Right lobe of liver (tissue), 6 donors: ENCODE measurements at regions not wholly inside any gene's neighbourhood (a gene's known extent, or its start where the extent isn't known, plus 50 kb on each side); places are given as distances from the start of the nearest gene placed in this dataset.
A peak's percentile ranks its signal among the peaks of the same experiment; 100 is the strongest.

Source experiments
- ATAC-seq, 4 donors: fragments of 200-7000 bp; cut with Tn5 transposase; one replicate each; pipeline ENCODE4 v1.9.1; 2020; ENCODE audit warnings: mild to moderate bottlenecking in 4 of 4, moderate library complexity in 4 of 4
- DNase-seq, 3 donors: peaks; one replicate each; pipeline ENCODE4 v3.0.0-alpha.2; 2020
- H3K27ac ChIP-seq, 3 donors: fragments of 200-600 bp; one replicate each; pipeline ENCODE4 v1.8.0; 2022
- H3K27me3 ChIP-seq, 2 donors: fragments of 200-600 bp; one replicate each; pipeline ENCODE4 v1.8.0; 2022
- H3K36me3 ChIP-seq, 4 donors: fragments of 200-600 bp; sonication (generic) in 1 of 4; one replicate each; pipeline versions ENCODE4 v1.5.1 to v1.8.0; 2017 to 2022; ENCODE audit warnings: control low read depth in 1 of 4
- H3K4me1 ChIP-seq, 4 donors: fragments of 200-600 bp; sonication (generic) in 1 of 4; one replicate each; pipeline versions ENCODE4 v1.5.1 to v1.8.0; 2017 to 2022; ENCODE audit warnings: control low read depth in 1 of 4
- H3K4me3 ChIP-seq, 3 donors: fragments of 200-600 bp; one replicate each; pipeline ENCODE4 v1.8.0; 2022
- H3K9me3 ChIP-seq, 4 donors: fragments of 200-600 bp; sonication (generic) in 1 of 4; one replicate each; pipeline versions ENCODE4 v1.5.1 to v1.8.0; 2017 to 2022; ENCODE audit warnings: control low read depth in 1 of 4
- CTCF ChIP-seq, 4 donors: fragments of 200-600 bp in 3 of 4; fragments of 450-650 bp in 1 of 4; IDR thresholded peaks; one replicate each; pipeline versions ENCODE4 v1.5.1 to v1.8.0; 2016 to 2022; ENCODE audit warnings: antibody characterized with exemption in 4 of 4, mild to moderate bottlenecking in 2 of 4
- POLR2A ChIP-seq: fragments of 450-650 bp; IDR thresholded peaks from one replicate; pipeline ENCODE4 v1.6.1; 2017; ENCODE audit warnings: antibody characterized with exemption, mild to moderate bottlenecking
- WGBS: methylation state at CpG from one replicate; pipeline ENCODE4 v1.1.6; 2018; ENCODE audit warnings: low coverage, low lambda C conversion rate; ENCODE audit not compliant: insufficient coverage; ENCODE audit errors: missing lambda C conversion rate; 5-methylcytosine and 5-hydroxymethylcytosine counted together
- intact Hi-C, 2 donors: fragments of 100-400 bp; cut with DNase I; formaldehyde crosslinking; loops; one replicate each; pipeline versions ENCODE4 v1.11.2 to v1.14.1; 2022
- donor health status: DM: no; HTN: yes; CAD: no.
- donor health status: DM: no; HTN: no; CAD: no.
- donor health status: DM: no; HTN: no; CAD: no.
- donor health status: DM: no; HTN: yes; CAD: no.
- donor health status: DM: no; HTN: yes; CAD: no.

GRCh38 chr1:221845650-221846371 lies 103.9 kb upstream of the DUSP10 start:
- intact Hi-C loops = no loop called here
- no peak overlapping the region for H3K4me3 ChIP-seq
- H3K9me3 ChIP-seq = no peaks in the 10 kb centered on the region
- no peak overlapping the region for H3K27ac ChIP-seq
- no peaks in the 10 kb centered on the region for H3K27me3 ChIP-seq
- no peaks in the 10 kb centered on the region for H3K36me3 ChIP-seq
- WGBS = 27% methylated on average over 5 of the region's 9 CpGs
- peak in 3 of 4 donors; percentile 89 to 92 (median 92) for ATAC-seq
- no peak for TF ChIP-seq POLR2A
- TF ChIP-seq CTCF (IDR thresholded peaks at IDR 0.05) = no peak
- no peaks in the 10 kb centered on the region for H3K4me1 ChIP-seq
- peak; percentile 44 to 62 (median 51) for DNase-seq

GRCh38 chr1:221841983-221842335 lies 100.1 kb upstream of the DUSP10 start:
- H3K9me3 ChIP-seq = no peaks in the 10 kb centered on the region
- no peak overlapping the region for H3K4me3 ChIP-seq
- no peaks in the 10 kb centered on the region for H3K36me3 ChIP-seq
- TF ChIP-seq POLR2A (no peak), CTCF (IDR thresholded peaks at IDR 0.05) (no peak)
- DNase-seq (no peak), ATAC-seq (no peak)
- no peak overlapping the region for H3K27ac ChIP-seq
- no peaks in the 10 kb centered on the region for H3K27me3 ChIP-seq
- peaks cover 0 to 3% (median 0%) of the 10 kb centered on the region in 4 donors for H3K4me1 ChIP-seq
- intact Hi-C loops = no loop called here

GRCh38 chr1:221841251-221841982 lies 99.5 kb upstream of the DUSP10 start:
- Histone ChIP-seq H3K27me3 (no peaks in the 10 kb centered on the region), H3K27ac (no peak overlapping the region), H3K4me3 (no peak overlapping the region), H3K36me3 (no peaks in the 10 kb centered on the region), H3K9me3 (no peaks in the 10 kb centered on the region), H3K4me1 (peaks cover 0 to 3% (median 0%) of the 10 kb centered on the region in 4 donors)
- 42% methylated on average over 4 of the region's 4 CpGs for WGBS
- TF ChIP-seq POLR2A (no peak), CTCF (IDR thresholded peaks at IDR 0.05) (no peak)
- DNase-seq (no peak), ATAC-seq (no peak)
- intact Hi-C loops = no loop called here

GRCh38 chr1:221840511-221841243 lies 98.8 kb upstream of the DUSP10 start:
- no peak overlapping the region for H3K27ac ChIP-seq
- 78% methylated on average over 4 of the region's 5 CpGs for WGBS

More at GRCh38 chr1:221840511-221841243, 98.8 kb upstream of the DUSP10 start:
- DNase-seq (no peak), ATAC-seq (peak in 1 of 4 donors; percentile 20)
- Histone ChIP-seq H3K9me3 (no peaks in the 10 kb centered on the region), H3K27me3 (no peaks in the 10 kb centered on the region), H3K36me3 (no peaks in the 10 kb centered on the region), H3K4me1 (peaks cover 0 to 5% (median 2%) of the 10 kb centered on the region in 4 donors), H3K4me3 (no peak overlapping the region)
- no peak for TF ChIP-seq POLR2A
- no peak for TF ChIP-seq CTCF (IDR thresholded peaks at IDR 0.05)
- intact Hi-C loops = no loop called here
